IPS-18a (cell line): ENCODE measurements at regions not wholly inside any gene's neighbourhood (a gene's known extent, or its start where the extent isn't known, plus 50 kb on each side); places are given as distances from the start of the nearest gene placed in this dataset.

Source experiments
- H3K27ac ChIP-seq: one replicate; pipeline ENCODE4 v1.5.1; 2013; ENCODE audit warnings: low read length
- H3K27me3 ChIP-seq: one replicate; pipeline ENCODE4 v1.6.1; 2013; ENCODE audit warnings: mild to moderate bottlenecking, low read length; ENCODE audit not compliant: control insufficient read depth, insufficient read depth
- H3K36me3 ChIP-seq: one replicate; pipeline ENCODE4 v1.6.1; 2013; ENCODE audit warnings: low read depth, low read length; ENCODE audit not compliant: control insufficient read depth
- H3K4me1 ChIP-seq: one replicate; pipeline ENCODE4 v1.6.1; 2013; ENCODE audit warnings: low read depth, low read length; ENCODE audit not compliant: control insufficient read depth
- H3K4me3 ChIP-seq: one replicate; pipeline ENCODE4 v1.5.1; 2013; ENCODE audit warnings: low read length
- H3K9ac ChIP-seq: one replicate; pipeline ENCODE4 v1.6.1; 2013; ENCODE audit warnings: mild to moderate bottlenecking, low read length, moderate library complexity
- H3K9me3 ChIP-seq: one replicate; pipeline ENCODE4 v1.6.1; 2013; ENCODE audit warnings: low read depth, low read length; ENCODE audit not compliant: control insufficient read depth

DNA sequence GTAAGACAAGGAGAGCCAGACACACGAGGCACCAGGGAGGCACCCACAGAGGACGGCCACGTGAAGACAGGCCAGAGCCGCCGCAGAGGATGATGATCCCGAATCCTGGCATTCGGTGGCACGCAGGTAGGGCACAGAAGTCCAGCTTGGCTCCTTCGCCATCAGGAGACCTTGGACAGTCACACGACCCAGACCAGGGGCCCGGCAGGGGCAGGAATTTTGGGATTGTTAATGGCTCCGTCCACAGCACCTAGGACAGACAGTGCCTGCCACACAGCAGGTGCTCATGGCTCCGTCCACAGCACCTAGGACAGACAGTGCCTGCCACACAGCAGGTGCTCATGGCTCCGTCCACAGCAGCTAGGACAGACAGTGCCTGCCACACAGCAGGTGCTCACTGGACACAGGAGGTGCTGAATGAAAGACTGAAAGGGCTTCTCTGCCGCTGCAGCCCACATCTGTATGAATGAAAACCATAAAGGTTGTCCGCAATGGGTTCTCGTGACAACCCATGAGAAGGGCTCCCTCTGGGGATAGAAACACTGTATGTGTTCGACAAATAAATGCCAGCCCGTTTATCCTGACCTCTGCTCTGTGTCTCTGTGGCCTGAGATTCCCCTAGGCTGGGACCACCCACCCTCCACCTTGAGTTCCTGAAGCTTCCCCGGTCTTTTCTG, 341.6 kb downstream of the CTTN start:
- H3K4me1 ChIP-seq = peaks cover 22% of the 10 kb centered on the region
- no peak overlapping the region for H3K27ac ChIP-seq
- H3K9me3 ChIP-seq = no peaks in the 10 kb centered on the region
- H3K9ac ChIP-seq = no peak overlapping the region
- H3K4me3 ChIP-seq = no peak overlapping the region
- H3K36me3 ChIP-seq = no peaks in the 10 kb centered on the region
- H3K27me3 ChIP-seq = no peaks in the 10 kb centered on the region

DNA sequence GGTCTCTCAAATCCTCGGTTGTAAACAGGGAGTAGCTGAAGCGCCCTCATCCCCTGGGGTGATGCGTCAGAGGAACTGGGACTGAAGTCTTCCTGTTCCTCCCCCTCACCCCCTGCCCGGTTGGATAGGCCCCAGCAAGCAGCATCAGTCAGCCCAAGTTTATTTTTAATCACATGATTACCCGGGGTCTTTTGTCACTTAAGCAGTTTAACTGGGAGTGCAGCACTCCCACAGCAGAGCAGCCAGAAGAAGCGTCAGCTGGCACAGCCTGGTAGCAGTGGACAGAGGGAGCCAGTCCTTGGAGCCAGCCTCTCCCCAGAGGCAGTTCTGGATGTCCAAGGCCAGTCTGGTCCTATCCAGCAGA, 342.1 kb downstream of the CTTN start:
- Histone ChIP-seq H3K36me3 (no peaks in the 10 kb centered on the region), H3K27me3 (no peaks in the 10 kb centered on the region), H3K9ac (no peak overlapping the region), H3K27ac (no peak overlapping the region), H3K4me1 (peaks cover 22% of the 10 kb centered on the region), H3K9me3 (no peaks in the 10 kb centered on the region), H3K4me3 (no peak overlapping the region)

DNA sequence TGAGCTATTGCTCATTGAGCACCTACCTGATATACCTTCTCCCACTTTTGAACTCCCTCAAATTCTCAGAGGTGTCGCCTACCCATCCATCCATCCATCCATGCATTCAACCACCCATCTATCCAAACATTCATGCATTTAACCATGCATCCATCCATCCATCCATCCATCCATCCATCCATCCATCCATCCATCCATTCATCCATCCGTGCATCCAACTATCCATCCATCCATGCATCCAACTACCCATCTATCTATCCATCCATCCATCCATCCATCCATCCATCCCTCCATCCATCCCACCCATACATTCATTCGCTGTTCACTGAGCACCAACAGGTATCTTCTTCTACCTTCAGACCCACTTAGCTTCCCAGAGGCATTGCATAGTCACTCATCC, 342.8 kb downstream of the CTTN start:
- Histone ChIP-seq H3K9me3 (no peaks in the 10 kb centered on the region), H3K9ac (no peak overlapping the region), H3K4me1 (peaks cover 22% of the 10 kb centered on the region), H3K36me3 (no peaks in the 10 kb centered on the region), H3K27me3 (no peaks in the 10 kb centered on the region), H3K4me3 (no peak overlapping the region), H3K27ac (no peak overlapping the region)

DNA sequence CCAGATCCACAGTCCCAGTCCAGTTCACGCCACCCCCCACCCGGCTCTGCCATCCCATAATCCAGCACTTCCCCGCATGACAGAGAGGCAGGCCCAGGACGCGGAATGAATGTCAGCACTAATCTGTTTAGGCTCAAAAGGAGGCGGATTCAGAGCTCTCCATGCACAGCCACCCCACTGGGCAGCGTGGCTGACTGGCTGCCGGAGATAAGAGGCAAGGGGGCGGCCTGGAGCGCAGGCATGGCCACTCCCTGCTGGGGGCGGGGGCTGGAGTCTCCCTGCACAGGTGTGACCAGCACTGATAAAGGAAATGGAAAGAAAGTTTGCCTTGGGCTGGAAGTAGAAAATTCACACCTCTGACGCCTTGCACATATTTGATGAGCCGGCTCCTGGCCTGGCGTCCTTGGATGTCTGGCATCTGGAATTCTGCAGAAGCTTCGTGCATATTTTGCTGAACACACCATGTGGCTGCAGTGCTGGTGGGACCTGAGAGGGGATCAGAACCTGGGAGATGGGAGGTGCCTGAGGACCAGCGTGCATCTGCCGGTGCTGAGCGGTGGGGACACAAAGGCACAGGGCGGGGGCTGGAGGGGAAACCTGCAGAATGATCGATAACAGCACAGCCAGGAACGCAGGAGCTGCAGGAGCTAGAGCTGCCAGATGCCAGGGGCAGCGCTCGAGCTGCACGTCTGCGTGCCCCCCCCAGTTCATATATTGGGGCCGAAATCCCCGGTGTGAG, 344.4 kb downstream of the CTTN start:
- Histone ChIP-seq H3K36me3 (no peaks in the 10 kb centered on the region), H3K4me3 (no peak overlapping the region), H3K27me3 (no peaks in the 10 kb centered on the region), H3K9me3 (no peaks in the 10 kb centered on the region), H3K4me1 (peaks cover 22% of the 10 kb centered on the region), H3K9ac (no peak overlapping the region), H3K27ac (no peak overlapping the region)

DNA sequence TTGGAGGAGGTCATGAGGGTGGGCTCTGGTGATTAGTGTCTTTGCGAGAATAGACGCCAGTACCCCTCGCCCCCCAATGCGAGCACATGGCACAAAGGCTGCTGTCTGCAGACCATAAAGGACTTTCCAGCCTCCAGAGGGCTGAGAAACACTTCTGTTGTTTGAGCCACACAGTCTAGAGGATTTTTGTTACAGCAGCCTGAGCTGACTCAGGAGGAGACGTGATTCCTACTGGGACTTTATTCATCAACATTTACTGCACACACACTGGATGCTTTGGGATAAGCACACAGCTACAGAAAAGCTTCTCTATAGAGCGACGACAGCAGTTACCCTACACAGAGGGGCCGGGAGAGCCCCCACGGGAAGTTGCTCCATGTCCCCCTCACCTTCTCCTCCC, 345.0 kb downstream of the CTTN start:
- peaks cover 22% of the 10 kb centered on the region for H3K4me1 ChIP-seq
- H3K27me3 ChIP-seq = no peaks in the 10 kb centered on the region
- H3K36me3 ChIP-seq = no peaks in the 10 kb centered on the region
- H3K9ac ChIP-seq = no peak overlapping the region
- H3K4me3 ChIP-seq = no peak overlapping the region
- H3K27ac ChIP-seq = no peak overlapping the region
- H3K9me3 ChIP-seq = no peaks in the 10 kb centered on the region

DNA sequence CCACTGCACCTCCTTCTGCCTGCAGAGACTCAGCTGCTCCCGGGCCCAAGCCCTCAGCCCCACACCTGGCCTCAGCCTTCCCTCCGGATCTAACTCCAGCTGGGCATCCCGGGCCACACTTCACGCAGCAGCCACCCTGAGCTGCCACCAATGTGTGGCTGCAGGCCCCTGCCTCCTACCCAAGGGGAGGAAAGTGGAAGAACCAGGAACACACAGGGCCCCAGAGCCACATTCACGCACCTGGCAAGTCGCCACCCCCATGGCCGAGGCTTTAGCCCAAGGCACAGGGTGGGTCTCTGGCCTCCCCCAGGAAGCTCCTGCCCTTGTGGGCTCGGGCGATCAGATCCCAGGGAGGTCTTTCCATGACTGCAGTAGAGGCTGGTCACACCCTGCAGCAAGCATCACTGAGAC, 345.6 kb downstream of the CTTN start:
- no peaks in the 10 kb centered on the region for H3K9me3 ChIP-seq
- no peaks in the 10 kb centered on the region for H3K27me3 ChIP-seq
- no peak overlapping the region for H3K4me3 ChIP-seq
- no peak overlapping the region for H3K27ac ChIP-seq
- peaks cover 22% of the 10 kb centered on the region for H3K4me1 ChIP-seq
- no peak overlapping the region for H3K9ac ChIP-seq
- H3K36me3 ChIP-seq = no peaks in the 10 kb centered on the region

DNA sequence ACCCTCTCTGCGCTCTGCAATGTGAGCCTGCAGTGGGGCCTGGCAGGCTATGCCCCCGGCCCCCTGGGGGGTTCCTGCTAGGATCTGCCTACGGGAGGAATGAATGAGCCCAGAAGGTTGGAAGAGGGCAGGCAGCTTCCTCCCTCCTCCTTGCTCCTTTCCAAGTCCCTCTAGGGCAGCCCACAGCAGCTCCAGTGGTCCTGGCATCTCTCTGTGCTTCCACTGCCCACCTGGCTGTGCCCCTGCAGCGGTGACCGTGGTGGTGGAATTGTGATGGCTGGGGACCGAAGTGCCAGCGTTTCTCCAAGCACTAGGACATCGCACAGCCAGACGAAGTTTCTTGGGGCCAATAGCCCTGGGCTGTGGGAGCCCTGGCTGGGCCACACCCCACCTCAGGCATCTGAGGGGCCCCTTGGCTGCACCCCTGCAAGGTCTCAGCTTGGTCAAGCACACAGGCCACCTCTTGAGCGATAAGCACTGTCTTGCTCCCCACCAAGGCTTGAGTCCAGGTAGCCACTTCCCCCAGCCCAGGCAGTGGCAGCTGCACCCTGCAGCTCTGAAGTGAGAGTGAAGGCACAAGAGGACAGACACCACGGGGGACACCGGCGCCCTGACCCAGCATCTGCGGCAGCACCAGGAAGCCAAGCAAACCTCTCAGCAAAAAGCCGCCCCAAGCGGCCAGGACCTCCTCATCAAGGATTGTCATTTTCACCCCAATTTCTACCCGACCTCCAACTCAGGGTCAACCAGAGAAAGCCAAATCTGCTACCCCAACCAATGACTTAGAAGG, 346.3 kb downstream of the CTTN start:
- Histone ChIP-seq H3K4me3 (no peak overlapping the region), H3K27ac (no peak overlapping the region), H3K4me1 (peaks cover 22% of the 10 kb centered on the region), H3K36me3 (no peaks in the 10 kb centered on the region), H3K9me3 (no peaks in the 10 kb centered on the region), H3K9ac (no peak overlapping the region), H3K27me3 (no peaks in the 10 kb centered on the region)

DNA sequence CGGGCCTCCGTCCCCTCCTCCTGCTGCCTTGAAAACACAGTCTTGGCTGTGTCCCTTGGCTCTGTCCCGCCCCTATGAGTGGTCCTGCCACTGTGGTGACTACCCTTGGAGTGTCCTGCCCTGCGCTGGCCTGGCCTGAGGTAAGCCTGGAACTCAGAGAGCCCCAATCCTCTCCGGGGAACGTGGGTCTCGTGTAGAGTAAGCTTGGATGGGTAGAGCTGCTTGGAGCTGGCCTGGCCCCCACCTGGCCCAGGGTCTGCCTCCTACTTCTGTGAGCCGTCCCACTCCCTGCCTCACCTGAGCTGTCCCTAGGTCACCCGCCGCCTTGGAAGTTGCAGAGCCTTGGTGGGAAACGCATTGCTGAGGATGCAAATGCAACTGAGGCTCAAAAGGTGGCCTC, 347.1 kb downstream of the CTTN start:
- no peaks in the 10 kb centered on the region for H3K27me3 ChIP-seq

DNA sequence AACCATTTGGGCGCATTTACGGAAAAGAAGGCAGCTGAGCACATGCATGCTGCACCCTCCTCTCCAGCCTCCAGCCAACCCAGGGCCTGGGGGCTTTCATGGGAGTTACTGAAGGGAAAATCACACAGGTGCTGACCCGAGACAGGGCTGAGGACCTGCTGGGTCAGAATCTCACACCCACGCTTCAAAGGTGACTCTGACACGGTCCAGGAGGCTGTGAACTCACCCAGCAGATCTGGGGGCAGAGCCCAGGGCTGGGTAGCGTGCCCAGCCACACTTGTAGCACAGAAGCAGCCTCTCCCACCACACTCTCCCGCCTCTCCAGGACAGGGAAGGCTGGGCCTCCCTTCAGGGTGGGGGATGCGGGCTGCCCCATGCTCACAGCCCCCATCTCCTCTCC, 347.6 kb downstream of the CTTN start:
- Histone ChIP-seq H3K9ac (no peak overlapping the region), H3K4me1 (peaks cover 22% of the 10 kb centered on the region), H3K27ac (no peak overlapping the region), H3K4me3 (no peak overlapping the region), H3K9me3 (no peaks in the 10 kb centered on the region), H3K36me3 (no peaks in the 10 kb centered on the region), H3K27me3 (no peaks in the 10 kb centered on the region)

More for the DNA sequence above, 347.1 kb downstream of the CTTN start:
- Histone ChIP-seq H3K27ac (no peak overlapping the region), H3K9me3 (no peaks in the 10 kb centered on the region), H3K36me3 (no peaks in the 10 kb centered on the region), H3K4me1 (peaks cover 22% of the 10 kb centered on the region), H3K9ac (no peak overlapping the region), H3K4me3 (no peak overlapping the region)

DNA sequence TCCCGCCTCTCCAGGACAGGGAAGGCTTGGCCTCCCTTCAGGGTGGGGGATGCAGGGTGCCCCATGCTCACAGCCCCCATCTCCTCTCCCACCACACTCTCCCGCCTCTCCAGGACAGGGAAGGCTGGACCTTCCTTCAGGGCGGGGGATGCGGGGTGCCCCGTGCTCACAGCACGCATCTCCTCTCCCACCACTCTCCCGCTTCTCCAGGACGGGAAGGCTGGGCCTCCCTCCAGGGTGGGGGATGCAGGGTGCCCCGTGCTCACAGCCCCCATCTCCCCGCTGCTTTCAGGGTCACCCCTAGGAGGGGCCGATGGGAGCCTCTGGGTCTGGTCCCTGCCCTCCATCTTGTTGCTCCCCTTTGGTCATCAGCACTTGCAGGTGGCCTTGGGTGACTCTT, 348.0 kb downstream of the CTTN start:
- Histone ChIP-seq H3K9ac (no peak overlapping the region), H3K36me3 (no peaks in the 10 kb centered on the region), H3K9me3 (no peaks in the 10 kb centered on the region), H3K27me3 (no peaks in the 10 kb centered on the region), H3K4me1 (peaks cover 22% of the 10 kb centered on the region), H3K27ac (no peak overlapping the region), H3K4me3 (no peak overlapping the region)

DNA sequence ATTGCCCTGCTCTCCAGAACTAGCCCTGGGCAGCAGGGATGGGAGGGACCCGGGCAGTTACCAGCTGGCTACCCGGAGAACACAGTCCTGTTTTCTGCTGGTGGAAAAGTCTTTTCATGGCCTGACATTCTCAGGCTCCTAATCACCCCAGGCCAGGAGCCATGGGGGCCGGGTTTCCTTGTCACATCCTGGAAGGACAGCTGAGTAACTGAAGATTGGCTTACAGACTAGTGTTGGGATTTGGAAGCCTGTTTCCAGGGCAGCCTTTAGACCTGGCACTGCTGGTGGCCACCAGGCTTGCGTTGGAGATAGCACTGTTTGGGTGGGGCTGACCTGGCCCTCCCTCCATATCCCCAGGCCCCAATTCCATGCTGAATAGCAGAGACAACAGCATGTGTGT, 349.0 kb downstream of the CTTN start:
- Histone ChIP-seq H3K9ac (no peak overlapping the region), H3K4me1 (peaks cover 15% of the 10 kb centered on the region), H3K36me3 (no peaks in the 10 kb centered on the region), H3K4me3 (no peak overlapping the region), H3K27me3 (no peaks in the 10 kb centered on the region), H3K27ac (no peak overlapping the region), H3K9me3 (no peaks in the 10 kb centered on the region)
